Iris pigment epithelial cell (primary cell): ENCODE measurements at regions not wholly inside any gene's neighbourhood (a gene's known extent, or its start where the extent isn't known, plus 50 kb on each side); places are given as distances from the start of the nearest gene placed in this dataset.

Experiments
- DNase-seq: peaks from one replicate; pipeline ENCODE4 v3.0.0-alpha.2; 2011; ENCODE audit warnings: low read depth

DNA sequence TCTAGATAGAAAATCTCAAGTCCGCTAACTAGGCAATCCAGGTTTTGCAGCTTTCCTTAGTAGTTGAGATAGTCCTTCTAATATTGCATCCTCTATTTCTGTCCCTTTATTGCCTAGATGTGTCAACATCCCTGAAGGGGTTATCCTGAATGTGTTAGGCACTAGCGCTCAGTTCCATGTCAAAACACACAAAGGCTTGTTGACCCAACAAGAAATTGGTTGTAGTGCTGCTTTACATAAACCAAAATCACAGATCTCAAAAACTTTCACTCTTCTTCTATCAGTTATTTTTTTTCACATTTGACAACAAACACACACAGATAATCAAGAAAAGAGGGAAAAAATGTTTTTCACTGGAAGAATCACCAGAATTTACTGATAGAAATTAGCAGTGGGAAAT is 51.4 kb upstream of the SOX2 start:
- no peak for DNase-seq

DNA sequence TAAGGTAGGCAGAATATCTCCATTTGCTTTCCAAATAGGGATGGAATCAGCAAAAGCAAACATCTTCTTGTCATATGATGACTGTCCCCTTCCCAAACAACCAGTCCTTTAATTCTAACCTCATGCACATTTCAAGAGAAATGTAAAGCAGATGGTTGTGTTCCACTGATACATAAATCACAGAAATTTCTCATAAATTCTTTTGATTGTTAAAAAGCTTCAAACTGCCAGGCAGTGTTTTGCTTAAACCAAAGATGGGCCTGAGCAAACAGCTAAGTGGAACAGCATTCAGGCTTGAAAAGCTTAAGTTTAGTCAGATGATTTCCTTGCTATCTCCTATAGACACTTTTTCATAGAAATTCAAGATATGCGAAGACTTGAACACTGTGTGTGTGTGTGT is 74.3 kb upstream of the SOX2 start:
- DNase-seq: no peak

DNA sequence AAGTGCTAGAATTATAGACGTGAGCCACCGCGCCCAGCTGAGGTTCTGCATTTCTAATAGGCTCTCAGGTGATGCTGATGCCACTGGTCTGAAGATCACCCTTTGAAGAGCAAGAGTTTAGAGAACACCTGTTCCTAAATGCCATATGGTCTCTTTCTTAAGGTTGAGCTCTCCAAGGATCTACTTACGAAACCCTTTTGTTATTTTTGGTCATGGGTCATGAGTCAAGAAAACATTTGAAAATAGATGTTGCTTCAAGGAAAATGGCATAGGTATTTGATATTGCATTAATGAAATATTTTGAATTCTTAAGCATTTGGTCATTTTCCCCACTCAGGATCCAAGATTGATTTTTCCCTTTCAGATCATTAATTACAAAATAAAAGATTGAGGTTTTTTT is 74.7 kb upstream of the SOX2 start:
- peak; percentile 5 for DNase-seq

DNA sequence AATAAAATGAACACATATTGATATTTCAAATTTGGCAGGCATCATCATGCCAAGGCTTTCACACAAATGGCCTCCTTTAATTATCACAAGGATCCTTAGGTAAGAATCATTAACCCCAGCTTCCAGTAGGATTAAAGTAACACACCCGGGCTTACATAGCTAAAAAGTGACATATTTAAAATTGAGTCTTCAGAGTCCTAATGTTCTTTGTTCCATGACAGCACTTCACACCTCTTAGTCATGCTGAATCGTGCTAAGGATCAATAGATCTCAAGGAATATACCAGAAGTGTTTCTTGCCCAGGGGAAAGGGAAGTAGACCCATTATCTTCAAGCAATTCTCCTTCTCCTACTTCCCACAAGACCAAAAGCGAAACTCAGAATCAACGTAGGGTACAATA is 76.6 kb upstream of the SOX2 start:
- no peak for DNase-seq

DNA sequence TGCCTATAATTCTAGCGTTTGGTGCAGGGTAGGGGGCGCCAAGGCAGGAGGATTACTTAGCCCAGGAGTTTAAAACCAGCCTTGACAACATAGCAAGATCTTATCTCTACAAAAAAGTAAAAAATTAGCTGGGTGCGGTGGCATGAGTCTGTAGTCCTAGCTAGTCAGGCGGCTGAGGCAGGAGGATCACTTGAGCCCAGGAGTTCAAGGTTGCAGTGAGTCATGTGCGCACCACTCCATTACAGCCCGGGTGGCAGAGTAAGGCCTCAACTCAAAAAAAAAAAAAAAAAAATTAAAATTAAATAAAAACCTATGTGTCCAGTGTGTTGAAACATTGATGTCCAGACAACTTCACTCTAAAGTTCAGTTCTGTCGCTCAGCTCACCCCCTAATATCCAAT is 78.2 kb upstream of the SOX2 start:
- no peak for DNase-seq

DNA sequence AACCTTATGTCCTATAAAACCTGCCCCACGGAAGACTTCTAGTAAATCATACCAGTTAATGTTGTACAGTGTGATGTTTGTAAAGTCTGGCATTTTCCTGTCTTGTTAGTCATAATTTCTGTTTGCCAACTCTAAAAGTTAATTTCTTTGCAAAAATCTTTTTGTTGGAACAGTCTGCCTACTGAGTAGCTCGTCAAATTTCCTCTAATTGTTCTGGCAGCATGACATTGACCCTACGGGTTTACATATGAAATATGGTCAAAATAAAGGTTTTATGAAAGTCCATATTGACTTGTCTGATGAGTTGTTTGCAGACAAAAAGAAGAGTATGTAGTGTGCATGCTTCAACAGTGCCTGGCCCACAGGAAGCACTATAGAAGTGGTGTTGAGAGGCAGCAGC is 79.8 kb upstream of the SOX2 start:
- DNase-seq: no peak

DNA sequence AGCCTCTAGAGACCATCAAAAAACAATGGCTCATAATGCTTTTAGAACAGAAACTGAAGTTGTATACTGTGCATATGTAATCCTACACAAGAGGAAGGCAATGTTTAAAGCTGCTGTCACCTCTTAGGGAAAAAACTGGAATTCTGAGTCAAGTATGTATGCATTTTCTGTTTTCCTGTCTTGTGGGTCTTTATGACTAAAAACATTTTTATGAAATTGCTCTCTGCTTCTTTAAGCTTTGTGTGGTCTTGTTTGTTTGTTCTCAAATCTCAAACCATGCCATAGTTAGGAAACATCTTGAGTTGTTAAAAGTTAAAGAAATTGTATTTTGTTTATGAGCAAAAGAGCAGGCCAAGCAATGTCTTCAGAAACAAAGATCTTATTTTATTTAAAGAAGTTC is 80.9 kb upstream of the SOX2 start:
- DNase-seq: no peak

DNA sequence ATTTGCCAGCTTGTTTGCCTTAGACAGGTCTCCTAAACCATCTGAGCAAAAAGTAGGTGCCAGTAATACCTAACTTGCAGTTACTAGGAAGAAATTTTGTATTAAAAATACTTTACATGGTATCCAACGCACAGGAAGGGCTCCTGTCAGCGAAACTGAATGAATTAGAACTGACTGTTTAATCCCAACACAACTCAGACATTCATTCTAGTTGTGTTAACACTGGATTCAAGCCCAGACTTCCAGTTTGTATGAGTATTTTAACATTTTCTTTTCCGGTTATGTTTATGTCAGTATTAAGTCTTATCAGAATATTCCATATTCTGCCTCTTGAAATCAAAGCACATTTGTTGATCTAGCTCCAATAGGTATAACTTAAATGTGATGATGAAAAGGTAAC is 82.0 kb upstream of the SOX2 start:
- peak; percentile 7 for DNase-seq

DNA sequence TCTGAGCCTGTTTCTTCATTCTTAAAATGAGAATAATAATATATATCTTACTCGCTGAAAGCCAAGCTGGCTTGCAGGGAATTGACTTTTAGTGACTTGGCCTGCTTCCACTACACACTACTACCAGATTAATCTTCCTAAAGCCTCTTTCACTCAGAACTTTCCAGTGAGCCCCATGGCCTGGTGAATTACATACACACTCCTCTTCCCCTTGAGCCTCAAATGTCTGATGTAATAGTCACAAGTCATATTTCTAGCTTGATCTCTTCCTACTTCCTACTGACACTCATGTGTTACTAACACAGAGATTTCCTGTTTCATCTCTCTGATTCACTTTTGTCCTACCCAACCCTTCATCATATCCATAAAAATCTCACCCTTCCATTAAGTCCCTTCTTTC is 82.7 kb upstream of the SOX2 start:
- DNase-seq: peak; percentile 48

DNA sequence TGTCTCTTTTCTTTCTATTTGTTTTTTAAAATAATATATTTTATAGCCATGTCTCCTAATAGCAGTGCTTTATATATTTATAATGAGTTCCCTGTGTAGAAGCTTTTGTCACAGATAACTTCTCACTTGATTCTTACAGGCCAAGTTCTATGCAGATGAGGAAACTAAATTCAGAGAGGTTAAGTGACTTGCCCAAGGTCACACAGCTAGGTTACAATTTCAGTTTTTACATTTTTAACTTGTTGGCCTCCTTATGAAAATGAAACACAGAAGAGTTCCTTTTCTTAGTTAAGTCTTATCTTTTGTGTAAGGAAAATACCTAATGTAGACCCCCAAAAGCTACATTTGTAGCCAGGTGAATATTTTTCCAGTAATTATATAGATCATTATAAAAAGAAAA is 83.3 kb upstream of the SOX2 start:
- no peak for DNase-seq

DNA sequence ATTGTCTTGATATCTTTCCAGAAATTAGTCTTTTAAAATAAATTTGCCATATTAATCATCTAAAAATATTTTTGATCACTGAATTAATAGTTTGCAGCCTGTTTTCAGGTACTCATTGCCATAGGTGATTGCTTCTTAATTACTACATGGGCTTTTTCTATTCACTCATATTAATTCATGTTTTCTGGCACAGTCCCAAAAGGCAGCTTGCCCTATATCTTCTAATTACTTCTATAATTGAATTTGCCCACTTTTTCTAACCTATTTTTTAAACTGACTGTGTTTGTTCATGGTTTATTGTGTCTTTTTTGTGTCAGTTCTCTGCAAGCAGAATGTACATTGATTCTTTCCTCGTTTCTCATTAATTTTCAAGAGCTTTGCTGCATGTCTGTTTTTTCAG is 85.7 kb upstream of the SOX2 start:
- DNase-seq: no peak

DNA sequence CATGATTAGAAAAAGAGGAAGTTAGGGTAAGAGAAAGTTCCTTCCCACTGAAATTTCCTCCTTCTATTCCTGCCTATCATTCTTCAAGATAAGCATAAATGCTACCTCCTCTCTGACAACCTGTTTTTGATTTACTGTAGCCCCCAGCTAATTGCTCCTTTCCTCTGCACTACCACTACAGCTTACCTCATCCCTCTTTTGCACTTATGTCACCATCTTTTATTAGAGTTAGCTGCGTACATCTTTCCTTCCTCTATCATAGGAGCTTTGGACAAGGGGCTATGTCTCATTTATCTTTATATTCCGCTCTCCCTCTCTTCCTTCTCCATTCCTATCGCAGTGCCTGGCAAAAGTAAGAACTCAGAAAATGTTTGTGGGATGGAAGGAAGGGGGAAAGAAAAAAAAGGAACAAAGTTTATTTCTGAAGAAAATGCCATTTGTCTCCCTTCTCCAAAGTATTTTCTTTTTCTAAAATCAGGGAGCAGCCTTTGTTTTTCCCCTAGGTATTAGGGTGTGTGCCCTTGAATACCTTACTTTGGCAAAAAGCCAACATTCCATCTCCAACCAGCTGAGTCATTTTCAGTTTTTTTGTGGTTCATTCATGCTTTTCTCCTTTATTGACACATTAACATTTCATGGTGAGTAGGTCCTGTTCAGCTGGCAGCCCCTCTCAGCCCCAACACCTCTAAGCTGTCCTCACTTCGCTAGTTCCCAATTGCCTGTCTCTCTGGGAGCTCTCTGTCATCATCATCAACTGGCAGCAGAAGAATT is 87.6 kb upstream of the SOX2 start:
- peak; percentile 19 for DNase-seq

DNA sequence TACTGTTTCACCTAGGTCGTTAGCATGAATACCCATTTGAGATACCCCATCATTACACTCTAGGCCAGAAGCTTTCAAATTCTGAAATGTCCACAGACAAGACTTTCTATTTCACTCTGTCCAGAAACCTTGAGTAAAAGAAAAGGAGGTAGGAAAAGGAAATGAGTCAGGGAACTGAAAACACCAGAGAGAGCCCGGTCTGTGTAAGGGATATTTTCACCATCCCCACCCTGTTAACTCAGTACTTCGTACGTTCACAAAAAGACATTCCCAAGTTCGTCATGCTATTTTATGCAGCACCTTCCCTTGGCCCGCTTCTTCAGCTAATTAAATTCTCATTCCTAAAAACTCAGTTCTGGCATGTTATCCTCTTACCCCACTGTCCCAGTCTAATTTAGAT is 89.4 kb upstream of the SOX2 start:
- DNase-seq: peak; percentile 53

DNA sequence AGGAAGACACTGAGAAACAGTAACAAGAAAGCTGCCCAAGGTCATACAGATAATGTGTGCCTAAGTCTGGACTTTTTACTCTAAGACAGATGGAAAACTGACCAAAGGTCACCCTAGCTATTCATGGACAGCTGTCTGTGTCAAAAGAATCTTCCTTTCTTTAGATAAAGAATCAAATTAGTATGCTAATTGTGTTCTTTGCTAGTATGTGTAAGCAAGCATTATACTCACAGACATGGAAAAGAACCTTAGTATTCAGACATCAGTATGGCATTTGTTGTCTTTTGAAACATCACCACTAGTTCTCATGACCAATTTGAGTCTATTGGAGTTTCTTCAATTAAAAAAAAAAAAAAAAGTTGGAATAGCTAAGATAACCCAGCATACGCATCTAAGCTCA is 91.8 kb upstream of the SOX2 start:
- no peak for DNase-seq

DNA sequence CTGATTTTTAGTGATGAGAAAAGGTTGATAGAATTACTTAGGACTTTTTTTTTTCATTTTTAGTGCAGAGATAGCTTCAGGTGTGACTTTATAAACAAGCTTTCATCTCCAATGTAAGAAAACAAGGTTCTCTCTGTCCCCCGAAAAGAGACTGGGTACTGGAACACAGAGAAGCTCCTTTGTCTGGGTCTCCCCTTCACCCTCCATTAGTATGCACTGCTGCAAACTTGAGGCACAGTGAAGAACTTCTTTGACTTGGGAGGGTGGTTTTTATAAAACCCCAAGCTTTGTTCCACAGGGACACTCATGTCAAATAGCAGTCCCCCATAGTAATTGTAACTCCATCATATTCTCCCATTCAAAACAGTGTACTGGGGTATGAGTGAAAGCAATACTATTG is 93.5 kb upstream of the SOX2 start:
- DNase-seq: no peak

DNA sequence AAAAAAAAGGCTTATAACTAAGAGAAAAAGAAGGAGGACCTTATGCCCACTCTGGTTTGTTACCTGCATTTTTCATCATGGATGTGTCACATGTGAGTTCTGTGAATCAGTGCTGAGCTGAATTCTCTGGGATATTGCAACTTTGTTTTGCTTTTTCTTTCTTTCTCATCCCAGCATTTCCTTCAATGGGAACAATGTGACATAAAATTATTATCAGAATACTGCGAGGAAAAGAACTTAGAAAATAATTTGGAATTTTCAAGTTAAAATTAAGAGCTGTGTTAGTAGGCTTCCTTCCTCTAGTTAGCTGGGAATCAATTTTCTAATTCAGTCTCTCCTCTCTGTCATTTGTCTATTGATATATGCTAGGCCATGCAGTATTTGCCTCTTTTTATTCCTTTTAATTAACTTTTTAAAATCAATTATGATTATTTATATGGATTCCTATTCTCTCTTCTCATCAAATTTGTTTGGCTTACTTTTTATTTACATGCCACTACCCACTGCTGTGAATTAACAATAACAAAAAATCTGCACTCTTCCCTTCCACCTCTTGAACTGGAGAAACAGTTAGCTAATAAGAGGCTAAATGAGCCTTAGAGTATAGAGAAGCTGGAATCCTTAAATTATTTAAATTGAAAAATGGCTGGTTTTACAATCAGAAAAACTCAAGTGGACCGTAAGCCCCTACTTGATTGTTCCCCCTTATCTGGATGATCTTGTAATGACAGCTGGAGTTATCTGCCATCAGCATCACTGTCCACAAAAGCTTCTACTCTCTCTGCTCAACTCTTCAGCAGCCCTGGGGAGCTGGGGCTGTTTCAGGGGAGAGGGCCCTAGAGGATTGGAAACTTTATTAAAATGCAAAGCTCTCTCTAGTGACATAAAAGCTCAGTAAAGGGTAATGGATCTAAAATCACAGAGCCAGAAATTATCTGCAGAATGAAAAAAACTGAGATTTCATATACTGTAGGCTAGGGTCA is 95.3 kb upstream of the SOX2 start:
- no peak for DNase-seq

DNA sequence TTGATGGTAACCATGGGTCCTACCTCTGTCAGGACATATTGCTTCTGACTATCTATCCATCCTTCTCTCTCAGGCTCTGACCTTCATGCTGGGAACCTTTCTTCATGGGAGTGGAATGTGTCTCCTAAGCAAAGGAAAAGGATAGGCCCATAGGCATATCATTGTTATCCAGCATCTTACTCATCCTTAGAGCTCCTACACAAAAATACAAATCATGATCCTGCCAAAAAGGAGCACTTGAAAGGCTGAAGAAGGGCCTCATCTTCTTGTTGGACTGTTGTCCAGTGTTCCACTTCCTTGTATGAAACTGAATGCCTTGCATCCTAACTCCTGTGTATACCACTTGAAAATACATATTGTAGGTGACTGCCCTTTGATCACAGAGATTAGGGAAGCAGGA is 96.1 kb upstream of the SOX2 start:
- no peak for DNase-seq

DNA sequence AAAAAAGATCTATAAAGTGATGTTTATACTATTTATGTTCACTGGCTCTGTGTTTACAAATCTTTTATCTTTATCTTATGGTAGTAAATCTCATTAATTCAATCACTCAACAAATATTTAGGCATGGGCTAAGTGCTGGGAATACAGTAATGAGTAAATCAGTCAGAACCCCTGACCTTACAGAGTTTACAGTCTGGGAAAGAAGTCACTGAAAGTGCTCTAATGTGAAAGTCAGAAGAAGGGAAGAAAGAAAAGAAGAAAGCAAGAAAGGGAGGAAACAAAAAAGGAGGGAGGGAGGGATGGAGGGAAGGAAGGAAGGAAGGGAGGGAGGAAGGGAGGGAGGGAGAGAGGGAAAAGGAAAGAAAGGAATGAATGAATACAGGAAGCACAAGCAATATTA is 96.8 kb upstream of the SOX2 start:
- no peak for DNase-seq

DNA sequence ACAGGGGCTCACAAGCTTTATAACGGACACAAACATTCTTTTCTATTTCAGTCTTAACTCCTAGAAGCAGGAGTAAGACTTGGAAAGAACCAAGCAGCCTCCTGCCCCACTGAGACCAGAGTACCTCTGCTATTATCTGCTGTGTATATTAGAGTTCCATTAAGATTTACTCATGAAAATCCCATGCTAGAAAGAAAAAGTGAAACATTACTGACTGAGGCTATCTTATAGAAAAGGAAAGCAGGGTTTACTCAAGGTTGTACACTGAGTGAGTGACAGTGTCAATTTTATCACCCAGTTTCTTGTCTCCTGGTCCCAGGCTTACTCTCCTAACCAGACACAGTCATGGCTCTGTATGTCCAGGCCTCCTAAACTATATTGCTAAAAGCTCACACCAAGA is 97.9 kb upstream of the SOX2 start:
- no peak for DNase-seq

DNA sequence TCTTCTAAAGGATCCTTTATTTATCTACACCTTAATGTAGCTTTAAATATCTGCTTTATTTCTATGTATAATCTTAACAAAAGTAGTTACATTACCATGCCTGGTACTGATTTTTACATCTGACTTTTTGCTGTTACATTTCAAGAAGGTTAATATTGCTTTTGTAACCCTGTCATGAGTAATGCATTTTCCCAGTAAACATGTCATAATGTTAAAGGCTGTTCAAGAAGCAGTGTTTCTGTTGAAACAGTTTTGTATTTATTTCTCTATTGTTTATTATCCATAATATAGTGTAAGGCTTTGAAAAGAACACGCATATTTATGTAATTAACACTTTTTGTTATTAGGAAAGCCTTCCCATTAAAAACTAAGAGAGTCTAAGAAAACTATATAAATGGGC is 98.5 kb upstream of the SOX2 start:
- no peak for DNase-seq

DNA sequence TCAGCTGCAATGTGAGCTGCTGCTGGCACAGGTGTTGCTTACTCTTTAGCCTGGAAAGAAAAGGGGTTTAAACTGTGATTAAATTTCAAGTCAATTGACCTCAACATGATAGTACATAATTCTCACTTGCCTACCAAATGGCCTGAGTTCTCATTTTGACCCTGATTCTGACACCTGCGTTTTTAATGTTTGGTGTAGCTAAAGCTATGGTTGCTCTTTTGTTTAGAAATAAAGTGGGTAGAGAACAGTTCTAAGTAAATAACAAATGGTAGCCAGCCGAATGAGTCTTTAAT is 100.8 kb upstream of the SOX2 start:
- no peak for DNase-seq

DNA sequence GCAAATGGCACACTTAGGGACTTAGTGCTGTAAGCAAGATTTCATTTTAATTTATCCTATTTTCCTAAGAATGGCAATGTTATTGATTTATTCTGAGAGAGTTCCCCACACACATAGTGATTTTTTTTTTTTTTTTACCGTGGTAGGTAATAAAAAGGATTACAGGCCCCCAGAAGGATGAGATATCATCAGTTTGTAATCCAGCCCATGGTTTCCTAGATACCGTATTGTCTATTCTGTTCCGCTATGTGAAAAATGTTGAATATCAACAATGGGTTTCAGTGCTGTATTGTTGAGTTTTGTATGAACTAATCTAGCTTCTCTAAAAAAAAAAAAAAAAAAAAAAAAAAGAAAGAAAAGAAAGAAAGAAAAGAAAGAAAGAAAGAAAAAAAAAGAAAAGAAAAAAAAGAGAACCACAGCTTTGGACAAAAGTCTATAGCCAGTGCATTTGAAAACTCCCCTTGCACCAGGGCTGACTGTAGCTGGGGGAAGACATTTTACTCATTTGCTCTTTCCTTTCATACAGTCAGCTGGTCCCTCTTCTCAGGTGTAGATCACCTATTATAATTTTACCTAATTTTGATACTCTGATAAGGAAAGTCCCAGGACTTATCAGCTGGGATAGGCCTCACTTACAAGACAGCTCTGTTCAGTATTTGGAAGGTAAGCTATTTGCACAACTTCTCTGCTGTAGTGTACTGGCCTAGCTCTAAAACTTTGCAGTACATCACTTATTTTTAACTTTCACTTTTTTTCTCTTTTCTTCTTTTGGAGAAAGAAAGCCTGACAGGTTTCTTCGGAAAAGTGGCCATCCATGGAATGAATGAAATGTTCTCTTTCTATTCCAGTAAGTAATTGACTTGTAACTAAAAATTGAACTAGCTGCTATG is 101.4 kb upstream of the SOX2 start:
- DNase-seq: no peak
